Adrenal gland (tissue), 9 donors: ENCODE measurements at regions not wholly inside any gene's neighbourhood (a gene's known extent, or its start where the extent isn't known, plus 50 kb on each side); places are given as distances from the start of the nearest gene placed in this dataset.

Experiments
- DNase-seq, 7 donors: peaks; one replicate each; pipeline ENCODE4 v3.0.0-alpha.2; 2019 to 2020
- H3K27ac ChIP-seq, 5 donors: fragments of 200-600 bp; sonication (generic) in 4 of 5; 1 replicate in 3 of 5; 2 replicates in 2 of 5; pipeline versions ENCODE4 v1.5.1 to v1.8.0; 2016 to 2020; ENCODE audit warnings: mild to moderate bottlenecking in 1 of 5
- H3K27me3 ChIP-seq: fragments of 200-600 bp; 2 replicates; pipeline ENCODE4 v1.8.0; 2021
- H3K36me3 ChIP-seq, 2 donors: fragments of 200-600 bp; replicated peaks in 1 of 2; 1 replicate in 1 of 2; 2 replicates in 1 of 2; pipeline versions ENCODE4 v1.5.1 to v1.8.0; 2018 to 2022
- H3K4me1 ChIP-seq, 2 donors: fragments of 200-600 bp; replicated peaks in 1 of 2; 1 replicate in 1 of 2; 2 replicates in 1 of 2; pipeline versions ENCODE4 v1.5.1 to v1.8.0; 2018 to 2021
- H3K4me3 ChIP-seq, 4 donors: fragments of 200-600 bp; sonication (generic) in 3 of 4; one replicate each; pipeline ENCODE4 v1.5.1; 2016 to 2018
- H3K9me3 ChIP-seq, 3 donors: fragments of 200-600 bp; sonication (generic) in 1 of 3; replicated peaks in 1 of 3; 1 replicate in 2 of 3; 2 replicates in 1 of 3; pipeline versions ENCODE4 v1.5.1 to v1.8.0; 2016 to 2021
- CTCF ChIP-seq, 6 experiments: fragments of 450-650 bp in 4 of 6; fragments of 200-600 bp in 2 of 6; sonication (generic) in 1 of 6; IDR thresholded peaks; 1 replicate in 5 of 6; 2 replicates in 1 of 6; pipeline versions ENCODE4 v1.5.1 to v1.8.0; 2016 to 2021; ENCODE audit warnings: antibody characterized with exemption in 6 of 6, mild to moderate bottlenecking in 2 of 6, moderate library complexity in 1 of 6
- POLR2A ChIP-seq, 2 donors: fragments of 450-650 bp; IDR thresholded peaks; one replicate each; pipeline ENCODE4 v1.6.1; 2017; ENCODE audit warnings: antibody characterized with exemption in 2 of 2, mild to moderate bottlenecking in 2 of 2, moderate library complexity in 1 of 2
- WGBS, 4 donors: extraction: QIAGEN DNeasy Blood & Tissue Kit in 2 of 4; methylation state at CpG; one replicate each; pipeline versions ENCODE4 v1.1.5 to v1.1.7; 2013 to 2017; 5-methylcytosine and 5-hydroxymethylcytosine counted together
- intact Hi-C, 2 donors: fragments of 100-400 bp; cut with DNase I; formaldehyde crosslinking; loops; one replicate each; pipeline versions ENCODE4 v1.14.1 to v1.15.0; 2022 to 2023
- donor health status: healthy with polysubstance abuse.
- donor health status: Bipolar disorder and iron deficiency.
- donor health status: DM: yes; HTN: yes; CAD: no.
- donor health status: DM: no; HTN: no; CAD: no.
- donor health status: DM: no; HTN: no; CAD: no.

GRCh38 chrX:125622899-125623298 lies 303.2 kb downstream of the TEX13C start:
- TF ChIP-seq CTCF (IDR thresholded peaks at IDR 0.05) = no peak
- no peak for TF ChIP-seq POLR2A (IDR thresholded peaks at IDR 0.05)
- intact Hi-C loops = no loop called here
- Histone ChIP-seq H3K9me3 (no peaks in the 10 kb centered on the region), H3K4me3 (no peak overlapping the region), H3K27me3 (peaks cover 5% of the 10 kb centered on the region), H3K27ac (no peak overlapping the region), H3K4me1 (no peaks in the 10 kb centered on the region), H3K36me3 (no peaks in the 10 kb centered on the region)
- DNase-seq = no peak
- 57 to 69% (median 62%) methylated on average over 2 of the region's 2 CpGs for WGBS, 4 donors

- no peak for DNase-seq
- H3K4me1 ChIP-seq = no peaks in the 10 kb centered on the region
- H3K9me3 ChIP-seq = no peaks in the 10 kb centered on the region
- H3K4me3 ChIP-seq = no peak overlapping the region
- TF ChIP-seq POLR2A (IDR thresholded peaks at IDR 0.05) (no peak), CTCF (IDR thresholded peaks at IDR 0.05) (no peak)
- 47 to 63% (median 50%) methylated on average over 3 to 6 of the region's 6 CpGs for WGBS, 4 donors
- no peaks in the 10 kb centered on the region for H3K36me3 ChIP-seq
- H3K27ac ChIP-seq = no peak overlapping the region
- intact Hi-C loops = no loop called here
- peaks cover 5% of the 10 kb centered on the region for H3K27me3 ChIP-seq
Measured at GRCh38 chrX:125627676-125628075, 308.0 kb downstream of the TEX13C start.

- TF ChIP-seq CTCF (IDR thresholded peaks at IDR 0.05) (no peak), POLR2A (IDR thresholded peaks at IDR 0.05) (no peak)
- Histone ChIP-seq H3K4me1 (no peaks in the 10 kb centered on the region), H3K27ac (no peak overlapping the region), H3K36me3 (no peaks in the 10 kb centered on the region), H3K9me3 (no peaks in the 10 kb centered on the region), H3K27me3 (peaks cover 5% of the 10 kb centered on the region), H3K4me3 (no peak overlapping the region)
- intact Hi-C loops = no loop called here
- no peak for DNase-seq
- WGBS, 4 donors = 33 to 39% (median 35%) methylated on average over 1 of the region's 1 CpG; no CpG with 5 or more reads in 1 of the 4 donors
Measured at GRCh38 chrX:125628435-125628834, 308.8 kb downstream of the TEX13C start.

GRCh38 chrX:125641405-125641804 lies 321.7 kb downstream of the TEX13C start:
- Histone ChIP-seq H3K4me1 (no peaks in the 10 kb centered on the region), H3K4me3 (no peak overlapping the region), H3K27ac (no peak overlapping the region), H3K9me3 (no peaks in the 10 kb centered on the region), H3K27me3 (no peaks in the 10 kb centered on the region), H3K36me3 (no peaks in the 10 kb centered on the region)
- intact Hi-C loops = no loop called here
- TF ChIP-seq POLR2A (IDR thresholded peaks at IDR 0.05) = no peak
- TF ChIP-seq CTCF (IDR thresholded peaks at IDR 0.05) = no peak
- 44 to 86% (median 59%) methylated on average over 1 of the region's 1 CpG for WGBS, 4 donors
- DNase-seq = no peak
